Stimulated activated CD8-positive, alpha-beta memory T cell treated with anti-CD3 and anti-CD28 coated beads, Interleukin-2, amount 100 ng/mL, for 1 hour (primary cell): ENCODE measurements at regions not wholly inside any gene's neighbourhood (a gene's known extent, or its start where the extent isn't known, plus 50 kb on each side); places are given as distances from the start of the nearest gene placed in this dataset.

Source experiments
- DNase-seq, 2 donors: peaks; one replicate each; pipeline ENCODE4 v3.0.0-alpha.2; 2020; ENCODE audit warnings: low read depth in 2 of 2

DNA sequence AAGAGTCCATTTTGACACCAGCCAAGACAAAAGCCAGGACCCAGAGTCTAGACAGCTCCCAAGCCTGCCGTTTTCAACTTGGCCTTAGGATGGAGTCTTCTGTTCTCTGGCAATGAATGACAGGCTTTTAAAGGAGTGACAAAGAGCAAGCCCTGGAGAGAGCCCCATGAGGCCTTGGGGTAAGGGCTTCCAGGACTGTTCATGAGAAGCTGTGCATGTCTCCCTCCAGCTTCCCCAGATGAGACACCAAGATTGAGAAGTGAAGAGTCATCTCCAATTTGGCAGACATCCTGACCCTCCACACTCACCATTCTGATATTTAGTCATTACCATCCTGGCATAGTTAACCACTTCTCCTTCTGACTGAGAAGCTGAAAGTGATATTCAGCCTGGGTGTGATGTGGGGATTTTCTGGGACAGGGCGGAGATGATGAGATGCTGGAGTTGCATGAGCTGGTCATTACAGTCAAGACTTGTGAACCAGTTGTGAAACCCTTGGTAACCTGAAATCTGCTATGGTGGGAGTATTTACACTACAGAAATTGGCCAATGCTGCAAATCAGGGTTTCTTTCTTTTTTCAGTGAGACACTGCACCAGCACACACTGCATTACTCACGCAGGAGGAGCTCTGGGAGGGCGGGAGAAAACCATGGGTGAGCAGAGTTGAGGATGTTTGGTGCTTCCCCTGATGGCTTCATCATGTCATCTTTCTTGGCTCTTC lies 77.8 kb downstream of the VCPKMT start:
- no peak for DNase-seq

DNA sequence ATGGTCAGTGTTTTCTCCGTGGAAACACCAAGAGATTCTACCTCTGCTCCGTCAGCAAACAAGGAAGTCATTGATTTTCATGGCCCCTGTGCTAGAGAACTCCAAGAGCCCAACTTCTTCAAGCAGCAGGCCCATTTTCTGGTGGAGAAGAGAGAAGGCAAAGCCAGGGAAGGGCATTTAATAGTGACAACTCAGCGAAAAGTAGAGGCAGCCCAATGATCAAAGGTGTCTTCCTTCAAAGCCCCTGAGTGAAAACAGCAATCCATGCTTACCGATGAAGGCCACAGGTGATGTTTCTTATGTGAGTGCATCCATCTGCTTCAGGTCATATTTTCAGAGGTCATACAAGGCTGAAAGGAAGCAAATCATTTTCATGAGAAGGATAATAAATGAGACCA lies 77.3 kb downstream of the VCPKMT start:
- DNase-seq: no peak

DNA sequence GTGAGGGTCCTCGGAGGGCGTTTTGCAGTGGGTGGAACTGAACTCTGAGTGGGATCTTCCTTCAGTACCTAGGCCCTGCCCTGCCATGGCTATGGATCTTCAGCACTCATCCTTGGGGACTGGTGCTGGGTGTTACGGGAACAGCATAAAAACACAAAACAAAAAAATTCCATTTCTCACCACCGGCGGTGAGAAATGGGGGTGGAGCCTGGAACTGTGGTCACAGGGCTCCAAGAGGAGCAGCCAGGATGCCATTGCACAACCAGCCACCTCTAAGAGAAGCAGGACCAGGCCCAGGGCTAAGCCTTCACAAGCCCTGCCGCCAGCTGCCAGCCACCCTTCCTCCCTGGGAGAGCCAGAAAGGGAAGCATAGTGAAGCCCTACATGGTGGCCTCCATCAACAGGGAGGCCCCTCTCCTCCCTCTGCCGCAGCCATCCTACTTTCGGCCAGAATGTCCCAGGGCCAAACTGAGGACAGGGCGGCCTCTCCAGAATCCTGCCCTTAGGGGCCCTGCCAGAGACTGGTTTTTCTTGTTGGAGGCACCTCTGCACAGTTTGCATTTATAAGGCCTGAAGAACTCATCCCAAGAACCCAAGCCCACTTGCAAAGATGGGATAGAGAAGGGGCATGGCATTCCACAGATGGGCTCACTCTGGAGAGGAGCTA lies 76.5 kb downstream of the VCPKMT start:
- no peak for DNase-seq

DNA sequence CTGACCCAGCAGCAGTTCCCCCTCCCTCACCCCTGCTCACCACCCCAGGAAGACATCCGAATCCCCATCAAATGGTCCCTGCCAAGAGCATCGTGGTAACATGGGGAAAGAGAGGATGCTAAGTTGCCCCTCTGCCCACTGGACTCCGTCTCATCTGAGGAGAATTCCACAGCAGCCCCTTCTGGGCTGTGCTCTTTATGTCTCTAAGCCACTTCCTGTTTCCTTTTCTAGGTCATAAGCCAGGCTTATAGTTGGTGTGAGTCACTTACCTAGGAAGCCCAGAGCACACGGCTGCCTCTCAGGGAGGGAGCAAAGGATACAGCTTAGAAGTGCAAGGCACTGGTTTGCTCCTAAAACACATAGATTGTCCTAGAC lies 76.0 kb downstream of the VCPKMT start:
- no peak for DNase-seq

DNA sequence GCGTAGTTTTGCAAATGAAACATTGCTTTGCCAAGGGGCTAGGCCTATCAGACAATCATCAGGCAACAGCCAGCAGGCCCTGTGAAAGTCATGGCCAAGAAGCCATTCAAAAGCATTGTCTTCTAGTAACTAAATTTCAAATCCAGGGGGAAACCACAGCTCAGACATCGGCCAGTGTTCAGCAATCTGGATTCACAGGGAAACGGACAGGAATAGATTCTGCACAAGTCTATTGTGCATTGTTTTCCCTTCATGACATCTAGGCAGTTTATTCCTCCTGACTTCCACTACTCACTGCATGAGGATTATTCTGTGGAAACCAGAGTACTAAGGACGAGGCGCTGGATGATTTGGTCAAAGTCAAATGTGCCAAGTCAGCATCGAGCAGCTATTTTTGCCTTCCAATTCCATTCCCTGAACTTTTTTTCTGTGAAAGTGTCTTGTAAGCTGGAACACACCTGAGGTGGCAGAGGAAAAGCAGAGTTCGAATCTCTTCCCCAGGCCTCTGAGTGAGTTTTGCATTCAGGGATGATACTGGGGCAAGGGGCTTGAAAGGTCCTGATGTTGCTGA lies 75.4 kb downstream of the VCPKMT start:
- no peak for DNase-seq

DNA sequence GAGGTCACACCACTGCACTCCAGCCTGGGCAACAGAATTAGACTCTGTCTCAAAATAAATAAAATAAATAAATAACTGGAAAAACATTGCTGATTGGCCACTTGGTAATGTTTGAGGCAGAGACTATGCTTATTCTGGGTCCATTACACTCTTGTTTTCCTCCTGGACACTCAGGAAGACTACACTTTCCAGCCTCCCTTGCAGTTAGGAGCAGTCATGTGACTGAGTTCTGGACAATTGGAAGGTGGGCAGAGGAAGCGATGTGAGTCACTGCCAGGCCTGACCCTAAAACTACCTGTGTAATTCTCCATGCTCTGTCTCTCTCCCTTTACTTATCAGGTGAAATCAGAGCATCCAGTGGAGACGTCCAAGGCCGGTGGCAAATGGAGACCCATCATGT lies 74.4 kb downstream of the VCPKMT start:
- no peak for DNase-seq

DNA sequence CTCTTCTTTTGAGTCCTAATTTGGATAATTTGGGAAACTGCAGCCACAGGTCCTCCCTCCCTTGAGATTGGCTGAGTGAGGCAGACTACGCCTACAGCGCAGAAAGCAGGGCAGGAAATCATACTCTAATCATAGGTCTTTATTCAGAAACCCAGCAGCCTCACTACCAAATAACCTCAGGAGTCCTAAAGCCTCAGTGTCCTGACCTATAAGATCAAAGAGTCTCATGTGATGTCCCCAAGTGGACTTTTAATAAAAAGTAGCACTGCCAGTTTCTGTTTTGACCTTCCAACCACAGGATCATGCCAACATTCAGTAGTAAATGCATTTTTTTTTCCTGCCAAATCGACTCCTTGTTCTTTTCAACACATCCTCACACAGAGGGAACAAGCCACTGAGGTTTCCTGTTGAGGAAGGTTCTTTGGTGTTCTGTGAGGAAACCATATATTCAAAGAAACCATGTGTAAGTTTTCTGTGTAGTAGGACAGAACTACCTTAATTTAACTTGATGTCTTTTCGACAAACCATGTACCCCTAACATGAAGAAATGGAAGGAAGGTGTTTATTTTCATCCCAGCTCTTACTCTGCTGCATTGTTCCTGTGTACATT lies 72.2 kb downstream of the VCPKMT start:
- no peak for DNase-seq

DNA sequence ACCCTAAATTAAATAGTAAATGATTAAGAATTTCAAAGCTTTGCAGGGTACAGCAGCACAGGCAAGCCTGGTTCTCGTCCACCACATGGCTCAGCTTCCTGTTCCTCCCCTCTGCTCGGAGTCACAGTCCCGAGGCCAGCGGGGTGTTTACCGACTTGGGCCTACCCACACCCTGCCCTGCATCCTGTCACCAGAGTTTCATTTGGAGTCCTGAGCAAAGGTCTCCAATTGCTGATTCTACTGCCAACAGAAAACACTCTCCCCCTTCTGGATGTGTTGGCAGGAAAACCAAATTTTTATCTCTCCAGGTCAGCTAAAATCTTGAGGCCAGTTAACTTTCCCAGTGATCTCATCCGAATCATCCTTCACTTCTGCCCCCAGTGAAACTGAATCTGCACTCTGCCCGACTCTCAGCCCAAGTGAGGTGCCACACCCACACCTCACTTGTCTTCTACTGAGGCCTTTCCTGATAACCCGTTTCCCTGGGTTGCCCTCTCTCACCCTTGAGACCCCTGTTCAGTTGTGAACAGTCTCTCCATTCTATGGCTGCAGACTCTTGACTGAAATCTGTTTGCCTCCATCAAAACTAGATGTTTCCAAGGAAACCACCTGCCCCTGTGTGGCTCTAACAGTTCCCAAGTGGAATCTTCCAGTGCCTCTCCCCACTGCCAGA lies 71.2 kb downstream of the VCPKMT start:
- DNase-seq: peak; percentile 36 to 46

DNA sequence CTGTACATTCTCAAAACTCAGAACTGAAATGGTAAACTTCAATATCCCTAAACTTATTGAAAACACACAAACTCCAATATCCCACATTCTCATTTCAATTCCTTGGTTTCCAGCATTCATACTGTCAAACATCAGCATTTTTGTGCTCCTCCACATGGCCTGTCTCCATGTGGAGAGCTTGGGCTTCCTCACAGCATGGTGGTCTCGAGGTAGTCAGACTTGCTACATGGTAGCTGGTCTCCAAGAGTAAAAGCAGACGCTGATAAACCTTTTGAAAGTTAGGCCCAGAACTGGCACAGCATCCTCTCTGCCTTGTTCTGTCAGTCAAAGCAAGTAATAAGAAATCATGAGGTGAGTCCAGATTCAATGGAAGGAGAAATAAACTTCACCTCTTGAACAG lies 70.5 kb downstream of the VCPKMT start:
- DNase-seq: no peak

DNA sequence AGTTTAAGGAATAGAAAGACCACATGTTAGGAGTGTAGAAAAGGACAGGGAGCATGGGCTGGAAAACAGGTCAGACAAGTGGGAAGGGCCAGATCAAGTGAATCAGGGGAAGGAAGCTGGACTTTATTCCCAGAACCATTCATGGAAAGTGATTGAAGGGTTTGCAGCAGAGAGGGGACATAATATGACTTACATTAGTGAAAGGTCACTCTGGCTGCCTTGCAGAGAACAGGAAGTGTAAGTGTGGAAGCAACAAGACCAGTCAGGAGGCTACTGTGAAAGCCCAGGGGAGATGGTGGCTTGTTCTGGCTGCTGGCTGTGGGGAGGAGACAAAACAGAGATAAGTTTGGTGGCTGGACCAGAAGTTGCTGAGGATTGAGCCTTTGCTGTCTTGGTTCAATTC lies 69.1 kb downstream of the VCPKMT start:
- DNase-seq: no peak

DNA sequence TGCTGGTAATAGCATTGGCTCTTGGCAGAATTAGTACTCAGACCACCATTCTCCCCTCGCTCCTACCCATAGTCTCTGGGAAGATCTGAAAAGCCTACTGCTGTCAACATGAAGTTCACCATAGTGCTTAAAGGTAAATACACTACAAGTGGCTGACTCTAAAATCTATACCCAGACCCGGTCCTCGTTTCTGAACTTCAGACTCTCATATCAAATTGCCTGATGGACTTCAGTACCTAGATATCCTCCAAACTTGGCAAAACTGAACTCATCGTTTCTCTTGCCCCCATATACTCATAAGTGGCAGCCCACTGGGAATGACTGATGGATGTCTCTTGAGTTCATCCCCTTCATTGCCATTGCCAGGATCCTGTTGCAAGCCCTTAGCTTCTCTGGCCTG lies 67.3 kb downstream of the VCPKMT start:
- no peak for DNase-seq

DNA sequence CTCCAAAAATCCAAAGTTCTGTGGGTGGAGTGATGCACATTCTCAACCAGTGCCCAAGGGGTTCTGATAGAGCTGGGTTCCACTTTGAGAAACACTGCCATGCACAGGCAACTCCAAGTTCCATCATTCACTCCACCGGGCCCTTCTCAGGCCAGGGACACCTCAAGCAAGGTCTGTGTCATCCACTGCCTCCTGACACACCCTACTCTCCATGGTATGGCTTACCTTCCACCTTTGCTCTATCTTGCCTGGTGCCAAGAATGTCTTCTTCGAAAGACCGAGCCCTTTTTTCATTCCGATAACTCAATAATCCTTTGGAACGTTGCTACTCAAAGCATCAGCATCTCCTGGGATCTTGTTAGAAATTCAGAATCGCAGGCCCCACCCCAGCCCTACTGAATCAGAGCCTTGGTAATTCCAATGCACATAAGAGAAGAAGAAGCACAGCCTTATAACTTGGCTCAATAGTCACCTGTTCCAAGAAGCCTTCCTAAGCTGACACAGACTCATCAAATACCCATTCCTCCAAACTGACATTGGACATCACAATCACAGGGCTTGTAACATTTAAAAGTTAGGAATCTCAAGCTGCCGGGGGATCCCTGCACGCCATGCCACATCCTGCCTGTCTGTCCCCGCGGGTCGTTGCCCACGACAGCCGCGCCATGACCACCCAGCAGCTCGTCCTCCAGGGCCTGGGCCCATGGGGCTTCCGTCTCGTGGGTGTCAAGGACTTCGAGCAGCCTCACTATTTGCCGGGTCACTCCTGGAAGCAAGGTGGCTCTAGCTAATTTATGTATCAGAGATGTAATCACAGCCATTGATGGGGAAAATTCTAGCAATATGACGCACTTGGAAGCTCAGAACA lies 66.4 kb downstream of the VCPKMT start:
- no peak for DNase-seq

DNA sequence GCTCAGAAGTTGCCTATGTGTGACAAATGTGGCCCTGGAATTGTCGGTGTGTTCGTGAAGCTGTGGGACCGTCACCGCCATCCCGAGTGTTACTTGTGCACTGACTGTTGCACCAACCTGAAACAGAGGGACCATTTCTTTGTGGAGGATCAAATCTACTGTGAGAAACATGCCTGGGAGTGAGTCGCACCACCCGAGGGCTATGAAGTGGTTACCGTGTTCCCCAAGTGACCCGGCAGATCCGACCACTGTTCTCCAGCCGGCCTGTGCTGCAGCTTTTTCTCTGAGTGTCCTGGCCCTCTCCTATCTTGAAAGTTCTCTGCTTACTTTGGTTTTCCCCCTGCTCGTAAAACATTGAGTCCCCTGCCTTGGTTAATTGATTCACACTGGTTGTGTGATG lies 65.3 kb downstream of the VCPKMT start:
- DNase-seq: no peak

DNA sequence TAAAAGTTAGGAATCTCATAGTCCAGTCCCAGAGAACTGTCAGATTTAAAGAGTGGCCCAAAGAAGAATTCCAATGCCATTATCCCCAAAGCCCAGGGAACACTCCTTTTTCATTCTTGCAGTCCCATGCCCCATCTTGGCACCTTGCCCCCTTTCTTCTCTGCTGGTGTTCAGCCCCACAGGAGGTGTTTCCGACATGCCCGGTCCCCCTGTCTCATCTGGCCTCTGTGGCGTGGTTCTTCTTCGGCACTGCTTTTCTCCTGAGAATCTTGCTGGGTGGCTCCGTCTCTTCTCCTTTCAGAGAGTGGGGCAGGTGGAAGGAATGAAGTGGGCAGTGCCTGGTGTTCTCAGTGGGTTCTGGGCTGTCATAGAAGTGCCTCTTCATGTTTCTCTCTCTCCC lies 64.7 kb downstream of the VCPKMT start:
- no peak for DNase-seq

DNA sequence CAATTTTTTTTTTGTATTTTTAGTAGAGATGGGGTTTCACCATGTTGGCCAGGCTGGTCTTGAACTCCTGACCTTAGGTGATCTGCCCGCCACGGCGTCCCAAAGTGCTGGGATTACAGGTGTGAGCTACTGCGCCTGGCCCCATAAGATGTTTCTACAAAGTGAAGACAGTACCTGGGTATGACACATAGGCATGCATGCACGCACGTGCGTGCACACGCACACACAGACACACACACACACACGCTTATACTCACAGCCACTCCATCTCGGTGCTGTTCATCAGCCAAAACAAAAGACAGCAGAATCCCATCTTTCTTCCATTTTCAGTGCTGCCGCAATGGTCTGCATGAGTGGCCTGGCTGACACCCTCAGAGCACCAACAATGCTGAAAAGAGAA lies 63.9 kb downstream of the VCPKMT start:
- no peak for DNase-seq

DNA sequence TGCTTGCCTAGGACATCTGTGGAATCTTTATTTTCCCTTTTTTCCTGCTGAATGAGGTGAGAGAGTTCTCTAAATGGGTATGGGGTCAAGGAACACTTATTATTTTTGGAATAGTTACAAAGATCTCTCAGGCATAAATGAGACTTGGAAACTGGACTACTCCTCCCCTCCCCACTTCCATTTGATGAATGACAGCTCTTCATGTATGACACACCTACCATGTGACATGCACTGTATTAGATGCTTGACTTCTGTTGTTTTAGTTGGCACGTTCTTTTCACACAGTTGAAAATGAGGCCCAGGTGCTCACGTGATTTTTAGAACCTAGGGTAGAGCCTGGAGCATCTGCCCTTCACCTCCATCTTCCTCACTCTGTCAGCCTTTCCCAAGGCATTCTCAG lies 62.4 kb downstream of the VCPKMT start:
- DNase-seq: no peak

DNA sequence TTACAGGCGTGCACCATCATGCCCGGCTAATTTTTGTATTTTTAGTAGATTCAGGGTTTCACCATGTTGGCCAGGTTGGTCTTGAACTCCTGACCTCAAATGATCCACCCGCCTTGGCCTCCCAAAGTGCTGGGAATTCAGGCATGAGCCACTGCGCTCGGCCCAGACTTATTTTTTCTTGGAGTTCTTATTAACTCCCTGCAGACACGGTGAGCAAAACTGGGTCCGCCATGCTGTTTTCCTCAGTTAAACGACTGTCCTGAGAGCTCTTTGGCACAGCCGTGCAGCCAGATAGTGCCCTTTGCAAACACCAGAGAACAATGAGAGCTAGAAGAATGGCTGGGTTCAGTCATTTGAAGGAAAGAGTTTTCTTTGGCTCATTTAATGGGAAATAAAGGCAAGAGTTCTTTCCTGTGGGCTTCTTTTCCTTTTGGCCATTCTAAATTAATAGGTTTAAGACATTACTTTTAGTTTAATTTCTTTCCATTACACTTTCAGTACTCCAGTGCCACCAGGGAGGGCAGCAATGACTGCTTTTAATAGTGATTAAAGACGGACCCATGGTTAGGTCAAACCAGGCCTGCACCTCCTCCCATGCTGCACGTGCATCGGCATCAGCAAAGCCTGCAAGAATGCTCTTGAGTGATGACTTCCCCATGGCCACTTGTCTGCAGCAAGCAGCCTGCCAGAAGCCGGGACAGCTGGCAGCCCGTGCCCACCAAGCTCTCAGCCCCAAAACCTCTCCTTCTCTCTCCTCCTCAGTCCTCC lies 60.7 kb downstream of the VCPKMT start:
- DNase-seq: no peak

DNA sequence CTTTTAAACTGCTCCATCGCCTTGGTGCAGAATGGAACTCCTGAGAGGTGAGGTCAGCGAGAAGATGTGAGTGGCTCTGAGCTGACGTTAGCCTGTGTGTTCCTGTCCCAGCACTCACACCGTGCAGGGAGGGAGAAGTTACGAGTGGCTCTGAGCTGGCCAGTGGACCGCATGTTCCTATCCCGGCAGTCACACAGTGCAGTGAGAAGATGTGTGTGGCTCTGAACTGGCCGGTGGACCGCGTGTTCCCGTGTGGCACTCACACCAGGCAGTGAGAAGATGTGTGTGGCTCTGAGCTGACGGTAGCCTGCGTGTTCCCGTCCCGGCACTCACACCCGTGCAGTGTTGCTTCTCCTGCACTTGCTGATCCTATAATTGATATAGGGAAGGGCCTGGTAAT lies 59.9 kb downstream of the VCPKMT start:
- no peak for DNase-seq

DNA sequence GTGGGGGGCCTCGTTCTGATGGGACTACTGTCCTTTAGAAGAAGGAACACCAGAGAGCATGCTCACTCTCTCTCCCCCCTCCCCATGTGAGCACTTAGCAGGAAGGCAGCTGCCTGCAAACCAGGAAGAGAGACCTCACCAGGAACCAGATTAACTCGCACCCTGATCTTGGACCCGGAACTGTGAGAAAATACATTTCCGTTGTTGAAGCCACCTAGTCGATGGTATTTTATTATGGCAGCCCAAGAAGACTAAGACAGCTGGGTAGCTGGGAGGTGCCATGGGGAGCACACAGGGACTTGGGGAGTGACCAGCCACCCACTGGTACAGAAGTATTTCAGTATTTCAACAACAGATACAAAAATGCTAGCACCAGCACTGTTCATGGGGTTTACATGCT lies 59.0 kb downstream of the VCPKMT start:
- DNase-seq: no peak

DNA sequence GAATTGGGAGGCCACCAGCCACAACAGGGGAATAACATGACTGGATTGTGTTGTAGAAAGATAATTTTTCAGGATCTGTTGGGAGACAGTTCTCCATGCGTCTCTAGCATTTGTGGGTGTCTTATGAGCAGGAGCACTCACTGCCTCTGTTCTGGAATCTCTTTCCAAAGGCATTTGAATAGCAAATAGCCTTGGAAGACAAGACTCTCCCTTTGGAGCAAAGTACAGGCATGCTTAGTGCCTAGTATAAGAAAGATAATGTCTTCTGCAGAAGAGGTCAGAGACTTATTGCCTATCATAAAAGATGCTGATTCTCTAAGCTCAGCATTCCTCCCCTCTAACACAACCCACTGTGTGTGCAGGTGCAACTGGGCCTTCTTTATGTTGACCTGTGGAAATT lies 58.3 kb downstream of the VCPKMT start:
- DNase-seq: no peak
